ENCODE measurements at regions not wholly inside any gene's neighbourhood (a gene's known extent, or its start where the extent isn't known, plus 50 kb on each side); places are given as distances from the start of the nearest gene placed in this dataset.

GRCh38 chr7:54336800-54337199 lies 205.4 kb upstream of the VSTM2A start:
- Histone ChIP-seq H3K27me3 (no peaks in the 10 kb centered on the region), H3K36me3 (replicated peaks in 1 of 2) (no peaks in the 10 kb centered on the region), H3K27ac (no peak overlapping the region), H3K4me1 (replicated peaks in 1 of 2) (no peaks in the 10 kb centered on the region), H3K4me3 (no peak overlapping the region), H3K9me3 (replicated peaks in 1 of 3) (no peaks in the 10 kb centered on the region)
- no peak for DNase-seq
- 55 to 73% (median 60%) methylated on average over 2 of the region's 2 CpGs for WGBS, 4 donors
- TF ChIP-seq POLR2A (IDR thresholded peaks at IDR 0.05) (no peak), CTCF (IDR thresholded peaks at IDR 0.05) (no peak)
- intact Hi-C loops (cut with DNase I): no loop called here

- Histone ChIP-seq H3K36me3 (replicated peaks in 1 of 2) (no peaks in the 10 kb centered on the region), H3K27ac (no peak overlapping the region), H3K4me3 (no peak overlapping the region), H3K9me3 (replicated peaks in 1 of 3) (no peaks in the 10 kb centered on the region), H3K27me3 (no peaks in the 10 kb centered on the region), H3K4me1 (replicated peaks in 1 of 2) (no peaks in the 10 kb centered on the region)
- DNase-seq: no peak
- intact Hi-C loops (cut with DNase I): no loop called here
- 69 to 81% (median 73%) methylated on average over 2 of the region's 2 CpGs for WGBS, 4 donors
- TF ChIP-seq CTCF (IDR thresholded peaks at IDR 0.05) (no peak), POLR2A (IDR thresholded peaks at IDR 0.05) (no peak)
Measured at GRCh38 chr7:54337466-54337865, 204.7 kb upstream of the VSTM2A start.

- Histone ChIP-seq H3K9me3 (replicated peaks in 1 of 3) (no peaks in the 10 kb centered on the region), H3K36me3 (replicated peaks in 1 of 2) (no peaks in the 10 kb centered on the region), H3K27me3 (no peaks in the 10 kb centered on the region), H3K4me3 (no peak overlapping the region), H3K27ac (no peak overlapping the region), H3K4me1 (replicated peaks in 1 of 2) (no peaks in the 10 kb centered on the region)
- intact Hi-C loops (cut with DNase I): no loop called here
- TF ChIP-seq POLR2A (IDR thresholded peaks at IDR 0.05) (no peak), CTCF (IDR thresholded peaks at IDR 0.05) (no peak)
- 76 to 84% (median 80%) methylated on average over 3 of the region's 3 CpGs for WGBS, 4 donors
- no peak for DNase-seq
Measured at GRCh38 chr7:54338319-54338718, 203.9 kb upstream of the VSTM2A start.

GRCh38 chr7:54339073-54339472 lies 203.1 kb upstream of the VSTM2A start:
- 29 to 46% (median 33%) methylated on average over 4 of the region's 4 CpGs for WGBS, 4 donors
- TF ChIP-seq POLR2A (IDR thresholded peaks at IDR 0.05) (no peak), CTCF (IDR thresholded peaks at IDR 0.05) (no peak)

More at GRCh38 chr7:54339073-54339472, 203.1 kb upstream of the VSTM2A start:
- intact Hi-C loops (cut with DNase I): no loop called here
- no peak for DNase-seq
- H3K4me3 ChIP-seq: no peak overlapping the region
- no peaks in the 10 kb centered on the region for H3K4me1 ChIP-seq (replicated peaks in 1 of 2)
- H3K9me3 ChIP-seq (replicated peaks in 1 of 3): no peaks in the 10 kb centered on the region
- no peaks in the 10 kb centered on the region for H3K36me3 ChIP-seq (replicated peaks in 1 of 2)
- H3K27ac ChIP-seq: no peak overlapping the region
- no peaks in the 10 kb centered on the region for H3K27me3 ChIP-seq

Measured in adrenal gland (tissue), 9 donors.